GM04504 (cell line): ENCODE measurements at regions not wholly inside any gene's neighbourhood (a gene's known extent, or its start where the extent isn't known, plus 50 kb on each side); places are given as distances from the start of the nearest gene placed in this dataset.
"Not testable (repeated sequence)": the region's sequence is repeated elsewhere in the genome, so short reads cannot be mapped to it uniquely, and the experiment has no call there.

Experiments
- DNase-seq: peaks from one replicate; pipeline ENCODE4 v3.0.0-alpha.2; 2012; ENCODE audit warnings: low read depth

DNA sequence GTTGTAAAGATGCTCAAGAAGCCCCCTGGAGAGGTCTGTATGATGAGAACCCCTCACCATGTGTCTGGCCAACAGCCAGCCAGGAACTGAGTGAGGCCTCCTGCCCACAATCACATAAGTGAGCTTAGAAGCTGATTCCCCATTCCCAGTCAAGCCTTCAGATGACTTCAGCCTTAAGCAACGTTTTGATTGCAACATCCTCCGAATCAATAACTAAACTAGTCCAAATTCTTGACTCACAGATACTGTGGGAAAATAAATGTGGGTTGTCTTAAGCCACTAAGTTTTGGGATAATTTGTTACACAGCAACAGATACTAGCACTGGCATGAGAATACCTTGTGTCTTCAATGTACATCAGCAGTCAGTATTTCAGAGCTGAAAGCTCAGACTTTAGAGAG is 54.5 kb upstream of the HS3ST4 start:
- no peak for DNase-seq

DNA sequence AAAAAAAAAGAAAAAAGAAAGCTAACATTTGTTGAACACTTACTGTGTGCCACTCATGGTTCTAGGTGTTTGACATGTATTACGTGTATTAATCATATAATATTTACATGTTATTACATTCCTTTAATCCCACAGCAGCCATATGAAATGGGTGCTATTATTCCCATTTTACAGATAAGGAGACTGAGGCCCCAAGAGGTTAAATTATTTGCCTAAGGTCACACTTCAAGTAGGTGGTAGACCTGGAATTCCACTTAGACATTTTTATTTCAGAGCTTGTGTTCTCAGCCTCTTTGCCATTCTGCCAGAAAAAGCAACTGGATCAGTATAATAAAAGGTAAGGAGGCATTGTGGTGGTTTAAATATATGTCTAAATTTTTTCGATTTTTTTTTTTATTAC is 55.1 kb upstream of the HS3ST4 start:
- no peak for DNase-seq

DNA sequence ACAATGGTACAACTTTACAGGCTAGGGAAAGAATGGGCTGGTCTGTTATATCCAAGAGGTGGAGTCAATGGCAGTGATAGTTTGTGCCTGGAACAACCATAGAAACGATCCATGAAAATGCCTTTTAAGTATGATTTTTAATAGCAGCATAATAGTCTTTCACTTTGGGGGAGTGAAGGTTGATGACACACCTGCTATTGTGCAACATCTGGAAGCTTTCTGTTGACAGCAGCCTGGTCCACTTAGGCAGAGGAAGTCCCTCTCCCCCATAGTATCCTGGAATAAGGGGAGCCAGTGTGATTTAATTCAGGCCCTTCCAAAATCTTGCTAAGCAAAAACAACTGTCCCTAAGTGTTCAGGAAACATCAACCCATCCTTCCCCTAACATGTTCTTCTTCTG is 56.3 kb upstream of the HS3ST4 start:
- DNase-seq = no peak

DNA sequence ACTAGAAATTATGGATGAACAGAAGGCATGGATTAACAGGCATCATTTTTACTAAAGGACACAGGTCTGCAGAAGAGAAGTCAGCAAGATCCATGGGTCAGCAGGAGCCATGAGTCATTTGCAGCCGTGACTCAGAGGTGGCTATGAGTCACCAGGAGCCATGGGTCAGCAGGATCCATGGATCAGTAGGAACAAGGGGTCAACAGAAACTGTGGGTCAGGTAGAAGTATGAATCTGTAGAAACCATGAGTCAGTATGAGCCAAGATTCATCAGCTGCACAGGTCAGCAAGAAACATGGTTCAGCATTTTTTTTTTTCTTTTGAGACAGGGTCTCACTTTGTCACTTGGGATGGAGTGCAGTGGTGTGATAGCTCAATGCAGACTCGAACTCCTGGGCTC is 58.2 kb upstream of the HS3ST4 start:
- DNase-seq = no peak

DNA sequence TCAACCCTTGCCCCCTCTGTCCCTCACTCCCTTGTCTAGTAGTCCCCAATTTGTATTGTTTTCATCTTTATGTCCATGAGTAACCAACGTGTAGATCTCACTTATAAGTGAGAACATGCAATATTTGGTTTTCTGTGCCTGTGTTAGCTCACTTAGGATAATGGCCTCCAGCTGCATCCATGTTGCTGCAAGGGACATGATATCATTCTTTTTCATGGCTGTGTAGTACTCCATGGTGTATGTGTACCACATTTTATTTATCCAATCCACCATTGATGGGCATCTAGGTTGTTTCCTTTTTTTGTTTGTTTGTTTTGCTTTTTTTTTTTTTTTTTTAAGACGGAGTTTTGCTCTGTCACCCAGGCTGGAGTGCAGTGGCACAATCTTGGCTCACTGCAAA is 63.0 kb upstream of the HS3ST4 start:
- no peak for DNase-seq

DNA sequence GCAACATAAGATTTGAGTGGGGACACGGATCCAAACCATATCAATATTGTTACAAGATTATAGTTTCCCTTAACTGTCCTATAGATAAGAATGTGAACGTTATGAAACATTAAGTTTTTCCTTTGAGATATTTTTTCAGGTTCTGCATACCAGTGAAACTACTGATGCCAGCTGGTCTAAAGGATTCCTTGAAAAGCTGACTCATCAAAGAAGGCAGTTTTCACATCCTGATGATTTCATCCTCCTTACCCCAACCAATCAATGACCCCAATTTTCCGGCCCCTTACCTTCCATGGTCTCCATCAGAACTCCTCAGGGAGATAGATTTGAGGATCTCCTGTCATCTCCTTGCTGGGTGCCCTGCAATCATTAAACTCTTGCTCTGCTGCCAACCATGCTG is 64.1 kb upstream of the HS3ST4 start:
- no peak for DNase-seq

DNA sequence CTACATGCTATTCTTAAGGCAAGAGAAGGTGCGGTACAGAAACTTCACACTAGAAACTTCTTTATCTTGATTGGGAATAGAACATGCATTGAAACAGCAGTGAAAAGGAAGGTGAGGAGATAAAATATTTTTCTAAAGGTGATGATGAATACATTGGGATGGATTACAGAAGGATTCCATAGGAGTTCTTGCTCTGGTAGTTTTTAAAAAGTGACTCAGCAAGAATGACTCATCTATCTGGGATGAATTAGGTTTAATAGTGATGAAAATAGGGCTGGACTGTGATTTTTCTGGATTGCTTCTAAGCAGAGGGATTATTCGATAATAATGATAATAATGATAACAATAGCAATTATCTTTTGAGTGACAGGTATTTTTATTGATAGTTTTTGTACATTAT is 65.6 kb upstream of the HS3ST4 start:
- DNase-seq = no peak

DNA sequence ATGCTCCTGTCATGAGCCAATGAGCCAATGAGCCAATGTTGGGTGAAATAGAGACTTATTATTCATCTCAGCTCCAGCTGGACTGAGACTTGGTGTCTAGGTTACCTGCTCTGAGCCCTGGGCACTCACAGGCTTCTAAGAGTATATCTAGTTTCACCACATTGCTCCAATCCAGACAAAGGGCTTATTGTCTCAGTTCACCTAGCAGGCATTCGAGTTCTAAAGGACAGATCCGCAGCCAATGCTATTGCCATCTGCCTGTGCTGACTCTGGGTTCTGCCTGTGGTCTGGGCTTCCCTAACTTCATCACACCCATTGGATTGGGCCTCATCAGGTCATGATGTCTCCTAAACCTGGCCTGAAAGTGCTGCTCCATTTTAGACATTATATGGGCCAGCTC is 66.1 kb upstream of the HS3ST4 start:
- no peak for DNase-seq

DNA sequence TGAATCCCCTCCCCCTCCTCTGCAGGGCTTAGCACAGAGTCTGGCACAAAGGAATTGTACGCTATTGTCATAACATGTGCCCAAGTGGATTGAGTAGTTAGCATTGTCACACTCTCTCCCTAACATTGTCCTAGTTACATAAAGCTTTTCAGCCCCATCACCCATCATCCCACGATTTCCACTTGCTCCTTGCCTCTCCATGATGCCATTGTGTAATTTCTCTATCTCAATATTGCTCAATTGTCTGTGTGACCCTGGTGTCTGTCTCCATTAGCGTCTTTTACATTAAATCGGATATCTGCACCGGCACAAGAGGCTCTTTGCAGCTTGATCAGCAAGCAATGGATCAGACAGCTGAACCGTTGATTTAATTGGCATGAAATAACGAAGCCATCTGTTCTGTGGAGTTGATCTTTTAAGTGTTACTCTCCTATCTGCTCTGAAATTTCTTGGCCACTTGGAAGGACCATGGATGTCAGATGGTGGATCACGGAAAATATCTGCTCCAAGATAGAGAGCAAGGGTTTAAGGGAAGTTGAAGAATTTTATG is 77.0 kb upstream of the HS3ST4 start:
- no peak for DNase-seq

DNA sequence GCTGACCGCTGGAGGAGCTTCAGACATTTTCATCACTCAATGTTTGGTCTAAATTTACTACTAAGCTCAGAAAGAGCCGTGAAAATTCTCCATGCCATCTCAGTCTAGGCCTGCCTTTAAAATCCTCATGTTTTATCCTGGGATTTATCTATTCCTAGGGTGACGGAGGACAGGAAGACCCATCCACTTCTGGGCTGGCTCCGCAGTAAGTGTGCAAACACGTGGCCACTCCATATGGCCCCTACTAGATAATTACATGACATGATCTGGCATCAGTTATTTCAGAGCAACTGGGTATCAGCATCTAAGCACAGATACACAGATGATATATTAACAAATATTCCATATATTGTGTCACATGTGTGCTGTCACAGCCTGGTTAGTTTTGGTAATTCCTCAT is 77.8 kb upstream of the HS3ST4 start:
- DNase-seq = no peak

DNA sequence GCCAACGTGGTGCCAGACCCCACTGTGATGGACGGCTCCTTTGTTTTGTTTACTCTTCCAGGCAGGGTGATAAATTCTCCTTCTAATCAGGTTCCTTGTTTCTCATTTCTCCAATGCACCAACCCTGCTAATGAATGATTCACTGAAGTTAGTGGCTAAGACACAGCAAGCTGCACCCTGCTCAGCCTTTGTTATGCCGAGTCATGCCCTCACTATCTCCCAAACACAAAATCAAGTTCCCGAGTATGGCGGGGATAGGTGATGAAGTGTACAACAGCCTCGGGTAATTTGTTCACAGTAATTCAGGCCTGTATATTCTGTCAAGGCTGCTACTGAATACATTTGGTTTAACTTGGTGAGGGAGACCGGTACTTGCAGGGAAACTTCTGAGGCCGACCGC is 83.8 kb upstream of the HS3ST4 start:
- no peak for DNase-seq

DNA sequence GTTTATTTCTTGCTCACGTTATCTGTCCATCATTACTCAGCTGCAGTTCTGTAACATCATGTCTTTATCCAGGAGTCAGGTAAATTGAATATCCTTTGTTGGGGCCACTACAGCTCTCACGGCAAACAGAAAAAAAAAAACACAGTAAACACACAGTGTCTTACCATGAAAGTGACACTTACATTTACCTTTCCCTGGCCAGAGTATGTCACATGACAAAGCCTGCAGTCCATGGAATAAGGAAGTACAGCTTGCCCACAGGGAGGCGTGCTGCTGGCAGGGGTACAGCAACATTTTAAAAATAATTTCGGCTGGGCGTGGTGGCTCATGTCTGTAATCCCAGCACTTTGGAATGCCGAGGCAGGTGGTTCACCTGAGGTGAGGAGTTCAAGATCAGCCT is 85.7 kb upstream of the HS3ST4 start:
- DNase-seq = no peak

DNA sequence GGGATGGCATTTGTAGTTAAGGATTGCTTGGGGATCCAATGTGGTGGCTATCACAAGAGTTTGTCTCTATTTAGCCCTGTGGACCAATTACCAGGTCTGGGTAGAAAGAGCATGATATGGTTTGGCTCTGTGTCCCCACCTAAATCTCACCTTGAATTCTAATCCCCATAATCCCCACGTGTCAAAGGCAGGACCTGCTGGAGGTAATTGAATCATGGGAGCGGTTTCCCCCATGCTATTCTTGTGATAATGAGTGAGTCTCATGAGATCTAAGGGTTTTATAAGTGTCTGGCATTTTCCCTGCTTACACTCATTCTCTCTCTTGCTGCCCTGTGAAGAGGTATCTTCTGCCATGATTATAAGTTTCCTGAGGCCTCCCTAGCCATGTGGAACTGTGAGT is 86.4 kb upstream of the HS3ST4 start:
- no peak for DNase-seq

DNA sequence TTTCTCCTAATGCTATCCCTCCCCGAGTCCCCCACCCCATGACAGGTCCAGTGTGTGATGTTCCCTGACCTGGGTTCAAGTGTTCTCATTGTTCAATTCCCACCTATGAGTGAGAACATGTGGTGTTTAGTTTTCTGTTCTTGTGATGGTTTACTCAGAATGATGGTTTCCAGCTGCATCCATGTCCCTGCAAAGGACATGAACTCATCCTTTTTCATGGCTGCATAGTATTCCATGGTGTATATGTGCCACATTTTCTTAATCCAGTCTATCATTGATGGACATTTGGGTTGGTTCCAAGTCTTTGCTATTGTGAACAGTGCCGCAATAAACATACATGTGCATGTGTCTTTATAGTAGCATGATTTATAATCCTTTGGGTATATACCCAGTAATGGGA is 90.5 kb upstream of the HS3ST4 start:
- not testable (repeated sequence) for DNase-seq

DNA sequence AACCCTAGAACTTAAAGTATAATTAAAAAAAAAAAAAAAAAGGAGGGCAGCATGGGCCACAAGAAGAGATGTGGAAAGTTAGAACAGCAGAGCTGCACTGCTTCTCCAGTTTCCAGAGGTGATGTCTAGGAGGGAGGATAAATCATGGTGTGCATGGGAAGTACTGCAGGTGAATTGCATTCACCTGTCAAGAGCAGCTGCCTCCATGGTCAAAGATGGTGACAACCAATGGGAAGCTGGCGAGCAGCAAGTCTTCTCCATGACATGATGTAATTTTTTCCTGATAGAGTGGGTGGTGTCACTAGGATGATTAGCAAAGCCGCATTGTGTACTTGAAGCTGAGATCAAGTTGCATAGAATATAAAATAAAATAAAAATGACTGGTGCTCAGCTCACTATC is 95.6 kb upstream of the HS3ST4 start:
- DNase-seq = no peak

DNA sequence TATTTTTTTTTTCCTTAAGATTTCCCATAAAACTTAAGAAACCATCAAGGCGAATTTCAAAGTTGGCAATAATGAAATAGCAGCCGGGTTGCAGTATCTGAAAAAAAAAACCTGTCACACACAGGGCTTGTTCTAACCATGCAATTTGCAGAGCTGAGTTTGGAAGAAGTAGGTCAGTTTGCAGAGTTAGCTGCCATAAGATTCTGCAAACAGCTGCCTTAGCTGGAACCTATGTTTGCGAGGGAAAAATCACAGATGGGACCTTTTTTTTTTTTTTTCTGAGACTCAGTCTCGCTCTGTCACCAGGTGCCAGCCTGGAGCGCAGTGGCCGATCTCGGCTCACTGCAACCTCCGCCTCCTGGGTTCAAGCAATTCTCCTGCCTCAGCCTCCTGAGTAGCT is 98.5 kb upstream of the HS3ST4 start:
- DNase-seq = no peak

DNA sequence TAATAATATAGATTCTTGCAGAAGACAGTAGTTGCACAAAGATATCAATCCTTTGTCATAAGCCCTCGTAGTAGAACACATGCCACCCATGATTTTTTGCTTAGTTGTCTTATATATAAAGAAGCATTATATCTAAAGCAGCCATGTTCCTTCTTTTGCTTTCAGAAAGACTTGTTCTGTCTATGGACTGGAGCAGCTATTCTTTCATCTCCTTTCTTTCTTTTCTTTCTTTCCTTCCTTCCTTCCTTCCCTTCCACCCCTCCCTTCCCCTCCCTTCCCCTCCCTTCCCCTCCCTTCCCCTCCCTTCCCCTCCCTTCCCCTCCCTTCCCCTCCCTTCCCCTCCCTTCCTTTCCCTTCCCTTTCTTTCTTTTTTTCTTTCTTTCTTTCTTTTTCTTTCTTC is 104.0 kb upstream of the HS3ST4 start:
- DNase-seq = no peak

DNA sequence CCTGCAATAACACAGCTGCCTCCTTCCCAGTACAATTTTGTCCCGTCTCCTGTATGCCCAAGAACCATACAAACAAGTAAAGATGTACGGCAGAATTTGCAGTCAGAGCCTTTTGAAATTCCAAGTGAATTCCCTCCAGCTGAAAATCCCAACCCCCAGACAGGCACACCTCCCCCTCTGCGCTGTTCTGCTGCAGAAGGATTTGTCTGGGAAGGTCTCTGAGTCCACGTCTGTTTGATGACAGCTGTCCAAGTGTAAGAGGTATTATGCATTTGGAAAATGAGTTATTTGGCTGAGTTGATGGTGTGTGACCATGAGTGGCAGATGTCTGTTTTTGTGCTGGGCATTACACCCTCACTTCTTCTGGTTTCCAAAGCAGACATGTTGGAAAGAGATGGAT is 104.9 kb upstream of the HS3ST4 start:
- DNase-seq = no peak

DNA sequence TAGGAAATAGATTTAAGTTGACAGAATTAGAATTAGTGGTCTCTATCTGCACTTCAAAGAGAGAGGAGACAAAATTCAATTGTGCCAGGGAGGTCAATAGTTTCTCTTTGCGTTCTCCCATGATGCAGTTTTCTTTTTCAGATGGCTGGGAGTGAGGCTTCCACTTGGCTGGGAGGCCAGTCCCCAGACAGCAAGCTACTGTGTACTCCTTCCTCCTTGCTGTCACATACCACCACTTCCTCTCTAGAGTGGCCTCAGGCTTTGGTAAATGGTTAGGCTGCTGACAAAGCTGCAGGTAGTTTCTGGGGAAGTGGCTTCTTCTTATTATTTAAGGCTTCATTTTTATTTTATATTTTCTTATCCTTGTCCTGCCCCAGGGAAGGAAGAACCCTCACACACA is 106.2 kb upstream of the HS3ST4 start:
- DNase-seq = no peak

DNA sequence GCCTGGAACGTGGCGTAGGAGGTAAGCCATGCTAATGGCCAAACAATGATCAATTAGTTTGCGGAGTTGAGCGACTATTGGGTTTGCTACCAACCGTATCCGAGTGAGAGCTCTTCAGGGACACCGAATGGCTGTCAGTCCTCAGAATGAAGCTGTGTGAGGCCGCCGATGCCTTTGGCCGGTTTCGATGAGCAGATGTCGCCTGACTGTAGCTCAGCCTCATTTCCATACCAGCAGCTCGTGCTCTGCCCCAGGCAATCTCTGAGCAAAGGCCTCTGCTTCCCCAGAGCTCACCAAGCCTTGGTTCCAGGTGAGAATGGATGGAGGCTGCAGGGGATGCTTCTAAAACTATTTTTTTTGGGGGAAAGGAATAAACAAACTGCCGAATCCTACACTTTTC is 111.7 kb upstream of the HS3ST4 start:
- DNase-seq = no peak

DNA sequence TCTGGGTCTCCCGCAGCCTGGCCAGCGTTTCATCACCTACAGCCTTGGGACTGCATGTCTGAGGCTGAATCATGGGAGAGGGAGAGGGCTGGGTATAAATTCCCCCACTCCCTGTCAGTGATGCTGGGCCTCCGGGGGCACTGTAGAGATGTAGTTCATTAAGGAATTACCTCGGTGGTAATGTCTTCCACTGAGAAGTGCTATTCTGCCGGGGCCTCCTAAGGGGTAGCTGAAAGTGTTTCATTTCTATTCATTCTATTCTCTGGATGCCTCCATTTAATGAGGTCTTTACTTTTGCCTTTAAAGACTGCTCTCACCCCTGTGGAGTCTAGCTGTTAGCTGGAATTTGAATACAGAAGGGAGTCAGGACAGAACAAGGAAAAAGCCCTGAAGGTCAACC is 116.4 kb upstream of the HS3ST4 start:
- no peak for DNase-seq

DNA sequence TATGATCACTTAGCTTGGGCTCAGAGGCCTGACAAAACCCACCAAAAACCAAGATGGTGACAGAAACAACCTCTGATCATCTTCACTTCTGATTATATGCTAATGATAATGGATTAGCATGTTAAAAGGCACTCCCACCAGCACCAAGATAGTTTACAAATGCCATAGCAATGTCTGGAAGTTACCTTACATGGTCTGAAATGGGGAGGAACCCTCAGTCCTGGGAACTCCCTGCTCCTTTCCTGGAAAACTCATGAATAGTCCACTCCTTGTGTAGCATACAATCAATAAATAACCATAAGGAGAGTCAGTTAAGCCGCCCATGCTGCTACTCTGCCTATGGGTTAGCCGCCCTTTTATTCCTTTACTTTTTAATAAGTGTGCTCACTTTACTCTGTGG is 120.0 kb upstream of the HS3ST4 start:
- no peak for DNase-seq

DNA sequence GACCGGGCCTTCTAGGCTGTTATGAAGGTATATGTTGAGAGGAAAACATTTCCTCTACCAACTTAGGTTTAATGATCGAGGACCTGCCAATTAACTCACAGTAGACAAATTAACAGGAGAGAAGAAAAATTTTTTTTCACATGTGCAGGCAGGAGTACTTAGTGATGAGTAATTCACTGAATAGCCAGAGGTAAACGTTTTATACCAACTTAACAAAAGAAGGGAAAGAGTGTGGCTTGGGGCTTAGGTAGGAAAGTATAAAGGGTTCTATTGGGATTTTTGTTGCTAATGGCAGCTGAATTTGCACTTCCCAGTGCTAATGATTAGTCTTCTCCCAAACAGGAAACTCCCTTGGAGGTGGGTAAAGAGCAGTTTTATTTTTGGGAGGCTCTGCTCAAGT is 121.6 kb upstream of the HS3ST4 start:
- no peak for DNase-seq

DNA sequence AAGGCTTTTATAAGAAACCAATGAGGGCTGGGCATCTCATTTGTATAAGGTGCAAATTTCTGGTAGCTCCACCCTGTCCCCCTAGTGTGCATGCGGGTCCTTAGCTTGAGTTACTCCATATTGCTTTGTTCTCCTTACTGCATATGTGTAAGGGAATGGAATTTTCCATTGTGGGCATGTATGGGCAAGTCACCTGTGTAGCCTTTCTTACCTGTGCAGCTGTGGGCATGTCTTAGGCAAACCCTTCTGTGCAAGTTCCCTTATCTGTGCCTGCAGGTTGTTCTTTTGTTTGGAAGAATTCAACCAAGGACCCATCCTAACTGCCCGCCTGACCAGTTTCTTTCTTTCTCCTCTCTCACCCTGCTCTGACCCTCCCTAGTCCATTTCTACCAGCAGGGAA is 122.8 kb upstream of the HS3ST4 start:
- DNase-seq = no peak

DNA sequence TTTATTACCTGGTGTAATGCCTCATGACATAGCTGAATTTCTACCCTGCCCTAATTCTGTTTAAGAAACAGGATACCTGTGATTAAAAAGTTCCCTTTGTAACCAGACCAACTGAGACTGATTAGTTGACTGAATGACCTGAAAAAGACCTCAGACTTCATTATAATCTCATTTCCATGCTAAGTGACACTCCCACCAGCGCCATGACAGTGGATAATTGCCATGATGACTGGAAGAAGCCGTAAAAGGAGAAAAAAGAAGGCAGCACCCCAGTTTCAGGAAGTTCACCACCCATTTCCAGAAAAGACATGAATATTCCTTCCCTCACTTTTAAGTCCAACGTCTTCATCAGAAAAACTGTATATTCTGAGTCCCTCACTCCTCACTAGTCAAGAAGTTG is 125.6 kb upstream of the HS3ST4 start:
- no peak for DNase-seq
